ENCODE measurements at regions not wholly inside any gene's neighbourhood (a gene's known extent, or its start where the extent isn't known, plus 50 kb on each side); places are given as distances from the start of the nearest gene placed in this dataset.

GRCh38 chr2:71777946-71778345, 324.6 kb downstream of the DYSF start (continued):
- TF ChIP-seq CTCF (IDR thresholded peaks at IDR 0.05; ENCODE audit: poor library complexity, severe bottlenecking) (no peak), MXI1 (conservative IDR thresholded peaks at IDR 0.05; ENCODE audit: poor library complexity, severe bottlenecking) (no peak)

GRCh38 chr2:71776227-71776626, 322.9 kb downstream of the DYSF start:
- Histone ChIP-seq H4K20me1 (ENCODE audit: insufficient read depth) (no peaks in the 10 kb centered on the region), H3K4me3 (ENCODE audit: low read length) (no peak overlapping the region), H3K36me3 (ENCODE audit: insufficient read depth, low read length) (no peaks in the 10 kb centered on the region), H3K9me2 (ENCODE audit: insufficient read depth, low read length) (no peaks in the 10 kb centered on the region), H3K9me3 (ENCODE audit: low read length) (no peaks in the 10 kb centered on the region), H3K27me3 (ENCODE audit: insufficient read depth, low read depth, low read length) (no peaks in the 10 kb centered on the region), H3K27ac (ENCODE audit: low read length) (no peak overlapping the region), H3K4me2 (ENCODE audit: low read length) (no peak overlapping the region), H3F3A (ENCODE audit: insufficient read depth, low read length, poor library complexity, severe bottlenecking) (no peaks in the 10 kb centered on the region), H3K79me2 (replicated peaks; ENCODE audit: insufficient read depth, low read length) (no peaks in the 10 kb centered on the region), H2AFZ (ENCODE audit: low read depth, low read length) (no peak overlapping the region), H3K9ac (ENCODE audit: low read length) (no peak overlapping the region)
- TF ChIP-seq SMC3 (conservative IDR thresholded peaks at IDR 0.05; ENCODE audit: poor library complexity) (no peak), EP300 (conservative IDR thresholded peaks at IDR 0.05; ENCODE audit: poor library complexity, severe bottlenecking) (no peak), RAD21 (conservative IDR thresholded peaks at IDR 0.05) (no peak), CTCF (IDR thresholded peaks at IDR 0.05; ENCODE audit: poor library complexity, severe bottlenecking) (no peak), EZH2 (IDR thresholded peaks at IDR 0.05; ENCODE audit: borderline replicate concordance, insufficient read depth, low read length, poor library complexity, severe bottlenecking) (no peak), TAF1 (IDR thresholded peaks at IDR 0.05; ENCODE audit: low read depth) (no peak), MXI1 (conservative IDR thresholded peaks at IDR 0.05; ENCODE audit: poor library complexity, severe bottlenecking) (no peak), REST (IDR thresholded peaks at IDR 0.05; ENCODE audit: borderline replicate concordance) (no peak), POLR2AphosphoS5 (IDR thresholded peaks at IDR 0.05) (no peak)

GRCh38 chr2:71773218-71773617, 319.9 kb downstream of the DYSF start:
- Histone ChIP-seq H4K20me1 (ENCODE audit: insufficient read depth) (no peaks in the 10 kb centered on the region), H2AFZ (ENCODE audit: low read depth, low read length) (no peak overlapping the region), H3K9me2 (ENCODE audit: insufficient read depth, low read length) (no peaks in the 10 kb centered on the region), H3K79me2 (replicated peaks; ENCODE audit: insufficient read depth, low read length) (no peaks in the 10 kb centered on the region), H3K4me2 (ENCODE audit: low read length) (no peak overlapping the region), H3K36me3 (ENCODE audit: insufficient read depth, low read length) (no peaks in the 10 kb centered on the region), H3F3A (ENCODE audit: insufficient read depth, low read length, poor library complexity, severe bottlenecking) (no peaks in the 10 kb centered on the region), H3K9ac (ENCODE audit: low read length) (no peak overlapping the region), H3K9me3 (ENCODE audit: low read length) (peaks cover 4% of the 10 kb centered on the region), H3K4me3 (ENCODE audit: low read length) (no peak overlapping the region), H3K27me3 (ENCODE audit: insufficient read depth, low read depth, low read length) (no peaks in the 10 kb centered on the region), H3K27ac (ENCODE audit: low read length) (no peak overlapping the region)
- TF ChIP-seq EZH2 (IDR thresholded peaks at IDR 0.05; ENCODE audit: borderline replicate concordance, insufficient read depth, low read length, poor library complexity, severe bottlenecking) (no peak), SMC3 (conservative IDR thresholded peaks at IDR 0.05; ENCODE audit: poor library complexity) (no peak), REST (IDR thresholded peaks at IDR 0.05; ENCODE audit: borderline replicate concordance) (no peak), TAF1 (IDR thresholded peaks at IDR 0.05; ENCODE audit: low read depth) (no peak), CTCF (IDR thresholded peaks at IDR 0.05; ENCODE audit: poor library complexity, severe bottlenecking) (no peak), MXI1 (conservative IDR thresholded peaks at IDR 0.05; ENCODE audit: poor library complexity, severe bottlenecking) (no peak), EP300 (conservative IDR thresholded peaks at IDR 0.05; ENCODE audit: poor library complexity, severe bottlenecking) (no peak), POLR2AphosphoS5 (IDR thresholded peaks at IDR 0.05) (no peak), RAD21 (conservative IDR thresholded peaks at IDR 0.05) (no peak)

All from neural cell (in vitro differentiated cells).